ENCODE measurements at regions not wholly inside any gene's neighbourhood (a gene's known extent, or its start where the extent isn't known, plus 50 kb on each side); places are given as distances from the start of the nearest gene placed in this dataset.

DNA sequence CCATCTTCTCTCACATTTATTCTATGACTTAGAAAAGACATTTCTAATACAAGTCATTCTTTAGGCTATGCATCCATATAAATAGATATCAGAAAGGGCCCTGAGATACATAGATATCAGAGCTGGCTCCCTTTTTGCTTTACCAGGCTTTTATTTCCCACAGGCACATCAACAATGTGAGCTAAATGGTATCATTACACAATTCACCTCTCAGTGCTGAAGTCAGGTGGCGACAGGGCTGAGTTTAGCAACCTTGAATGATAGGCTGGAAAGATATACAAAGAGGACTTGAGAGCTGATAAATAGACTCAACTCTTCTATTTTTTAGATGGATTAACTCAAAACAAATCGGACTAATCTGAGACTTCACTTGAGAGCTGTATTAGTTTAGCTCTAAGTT is 189.2 kb upstream of the COL1A2 start:
- BruUV-seq (replicated peaks), result no TSS peak
- Mint-ChIP-seq H3K4me1 (ENCODE audit: low read depth, unreplicated experiment) (no peaks in the 10 kb centered on the region), H3K36me3 (ENCODE audit: insufficient read depth, unreplicated experiment) (no peaks in the 10 kb centered on the region), H3K4me3 (ENCODE audit: low read depth, unreplicated experiment) (no peak overlapping the region), H3K27me3 (ENCODE audit: unreplicated experiment) (no peaks in the 10 kb centered on the region), H3K27ac (ENCODE audit: unreplicated experiment) (no peak overlapping the region), H3K9me3 (ENCODE audit: low read depth, unreplicated experiment) (peaks cover 2% of the 10 kb centered on the region)
- TF ChIP-seq CTCF (IDR thresholded peaks at IDR 0.05; ENCODE audit: unreplicated experiment), result no peak
- no peak for DNase-seq
- intact Hi-C loops (cut with micrococcal nuclease; ENCODE audit: unreplicated experiment), result no loop called here
- CTCF ChIA-PET, result no interaction called here

- H3K27ac Mint-ChIP-seq (ENCODE audit: unreplicated experiment), result no peak overlapping the region
- intact Hi-C loops (cut with micrococcal nuclease; ENCODE audit: unreplicated experiment), result no loop called here
- DNase-seq, result no peak
- no TSS peak for BruUV-seq (replicated peaks)
- H3K4me3 Mint-ChIP-seq (ENCODE audit: low read depth, unreplicated experiment), result no peak overlapping the region
- H3K36me3 Mint-ChIP-seq (ENCODE audit: insufficient read depth, unreplicated experiment), result no peaks in the 10 kb centered on the region
- CTCF ChIA-PET, result no interaction called here
- no peaks in the 10 kb centered on the region for H3K4me1 Mint-ChIP-seq (ENCODE audit: low read depth, unreplicated experiment)
- H3K27me3 Mint-ChIP-seq (ENCODE audit: unreplicated experiment), result no peaks in the 10 kb centered on the region
- no peak for TF ChIP-seq CTCF (IDR thresholded peaks at IDR 0.05; ENCODE audit: unreplicated experiment)
- H3K9me3 Mint-ChIP-seq (ENCODE audit: low read depth, unreplicated experiment), result peaks cover 2% of the 10 kb centered on the region
These were observed 188.4 kb upstream of the COL1A2 start for GRCh38 chr7:94206295-94206694.

DNA sequence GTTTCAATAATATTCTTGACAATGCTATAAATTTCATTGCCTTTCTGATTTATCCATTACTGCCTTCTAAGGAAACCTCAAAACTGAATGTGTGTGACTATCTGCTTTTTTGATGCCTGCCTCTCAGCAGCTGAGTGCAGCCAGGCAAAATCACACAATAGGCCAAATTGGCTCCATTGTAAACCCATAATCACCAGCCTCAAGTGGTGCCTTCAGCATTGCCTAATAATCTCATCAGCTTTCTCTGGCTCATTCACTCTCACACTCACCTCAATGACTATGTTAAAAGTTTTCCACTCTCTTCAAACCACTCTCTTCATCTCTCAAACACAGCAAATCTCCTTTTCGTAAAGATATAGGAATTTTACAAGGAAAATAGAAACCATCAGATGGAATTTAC is 182.5 kb upstream of the COL1A2 start:
- H3K9me3 Mint-ChIP-seq (ENCODE audit: low read depth, unreplicated experiment), result peaks cover 2% of the 10 kb centered on the region
- H3K27ac Mint-ChIP-seq (ENCODE audit: unreplicated experiment), result no peak overlapping the region
- H3K27me3 Mint-ChIP-seq (ENCODE audit: unreplicated experiment), result no peaks in the 10 kb centered on the region
- intact Hi-C loops (cut with micrococcal nuclease; ENCODE audit: unreplicated experiment), result no loop called here
- no peak for TF ChIP-seq CTCF (IDR thresholded peaks at IDR 0.05; ENCODE audit: unreplicated experiment)
- CTCF ChIA-PET, result no interaction called here
- DNase-seq, result no peak
- H3K4me1 Mint-ChIP-seq (ENCODE audit: low read depth, unreplicated experiment), result no peaks in the 10 kb centered on the region
- H3K4me3 Mint-ChIP-seq (ENCODE audit: low read depth, unreplicated experiment), result no peak overlapping the region
- no TSS peak for BruUV-seq (replicated peaks)
- no peaks in the 10 kb centered on the region for H3K36me3 Mint-ChIP-seq (ENCODE audit: insufficient read depth, unreplicated experiment)

DNA sequence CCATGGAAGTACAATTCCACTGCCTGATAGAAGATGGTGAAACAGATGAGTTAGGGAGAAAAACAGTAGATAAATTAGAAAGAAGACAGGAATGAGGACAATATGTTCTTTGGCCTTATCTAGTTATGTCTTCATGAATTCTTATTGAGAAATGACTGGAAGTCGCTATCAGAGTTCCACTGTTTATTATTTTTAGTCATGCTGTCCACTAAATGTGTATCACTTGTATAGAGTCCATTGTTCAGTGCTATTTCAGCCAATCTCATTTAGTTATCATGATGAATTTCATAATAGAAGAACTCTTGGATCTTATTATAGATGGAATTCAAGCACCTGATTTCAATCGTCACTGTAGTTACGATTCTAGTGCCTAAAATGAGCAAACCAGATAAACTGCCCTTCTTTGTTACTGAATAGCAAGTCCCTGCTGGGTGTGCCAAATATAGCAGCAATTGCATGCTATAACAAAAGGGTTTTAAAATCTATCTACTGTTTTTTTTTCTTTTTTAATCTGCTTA is 177.7 kb upstream of the COL1A2 start:
- intact Hi-C loops (cut with micrococcal nuclease; ENCODE audit: unreplicated experiment), result no loop called here
- Mint-ChIP-seq H3K27ac (ENCODE audit: unreplicated experiment) (no peak overlapping the region), H3K36me3 (ENCODE audit: insufficient read depth, unreplicated experiment) (no peaks in the 10 kb centered on the region), H3K4me3 (ENCODE audit: low read depth, unreplicated experiment) (no peak overlapping the region), H3K4me1 (ENCODE audit: low read depth, unreplicated experiment) (no peaks in the 10 kb centered on the region), H3K9me3 (ENCODE audit: low read depth, unreplicated experiment) (no peaks in the 10 kb centered on the region), H3K27me3 (ENCODE audit: unreplicated experiment) (no peaks in the 10 kb centered on the region)
- CTCF ChIA-PET, result no interaction called here
- TF ChIP-seq CTCF (IDR thresholded peaks at IDR 0.05; ENCODE audit: unreplicated experiment), result no peak
- BruUV-seq (replicated peaks), result no TSS peak
- DNase-seq, result no peak

Measured in Calu3 (cell line).